ENCODE measurements at regions not wholly inside any gene's neighbourhood (a gene's known extent, or its start where the extent isn't known, plus 50 kb on each side); places are given as distances from the start of the nearest gene placed in this dataset.

GRCh38 chr4:119930546-119930945, 136.1 kb downstream of the MAD2L1 start:
- DNase-seq = no peak

DNA sequence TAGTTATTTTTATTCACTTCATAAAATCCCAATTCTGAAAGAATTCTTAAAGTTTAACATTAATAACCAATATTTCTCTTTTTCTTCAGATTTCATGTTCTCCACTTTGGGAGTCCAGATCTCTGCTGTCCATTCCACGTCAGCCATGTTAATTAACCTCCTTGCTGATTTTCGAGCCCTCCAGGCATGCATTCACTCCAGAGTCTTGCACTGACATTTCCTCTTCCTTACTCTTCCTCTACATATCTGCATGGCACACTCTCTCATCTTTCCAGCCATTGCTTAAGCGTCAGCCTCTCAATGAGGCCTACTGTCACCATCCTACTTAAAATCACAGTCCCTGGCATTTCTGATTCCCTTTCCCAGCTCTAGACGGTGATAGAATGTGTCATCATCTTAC, 144.8 kb downstream of the MAD2L1 start:
- DNase-seq = no peak

DNA sequence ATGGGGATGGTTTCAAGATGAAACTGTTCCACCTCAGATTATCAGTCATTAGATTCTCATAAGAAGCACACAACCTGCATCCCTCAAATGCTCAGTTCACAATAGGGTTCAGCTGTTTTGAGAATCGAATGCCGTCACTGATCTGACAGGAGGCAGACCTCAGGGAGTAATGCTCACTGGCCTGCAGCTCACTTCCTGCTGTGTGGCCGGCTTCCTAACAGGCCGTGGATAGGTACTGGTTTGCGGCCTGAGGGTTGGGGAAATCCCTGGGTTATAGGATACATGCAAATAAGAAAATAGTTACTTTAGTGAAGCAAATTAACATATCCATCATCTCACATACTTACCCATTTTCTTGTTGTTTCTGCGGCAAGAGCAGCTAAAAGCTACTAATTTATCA, 160.4 kb downstream of the MAD2L1 start:
- DNase-seq = no peak

DNA sequence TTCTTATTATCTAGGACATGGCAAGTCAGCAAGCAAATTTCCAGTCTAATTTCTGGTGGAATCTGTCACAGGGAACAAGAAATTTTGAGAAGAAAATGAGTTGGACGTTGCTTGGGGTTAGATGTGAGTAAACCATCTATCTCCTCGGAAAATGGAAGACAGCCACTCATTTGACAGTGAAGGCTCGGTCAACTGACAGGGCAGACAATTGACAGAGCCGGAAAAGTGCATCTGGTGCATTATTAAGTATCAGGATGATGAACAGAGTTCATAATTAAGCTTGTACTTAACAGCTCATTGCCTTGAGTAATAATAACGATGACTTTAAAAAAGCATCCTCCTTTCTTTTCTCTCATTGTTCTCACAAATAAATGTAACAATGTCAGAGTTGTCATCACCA, 168.4 kb downstream of the MAD2L1 start:
- no peak for DNase-seq

GRCh38 chr4:119897260-119897659, 169.4 kb downstream of the MAD2L1 start:
- no peak for DNase-seq

GRCh38 chr4:119894650-119895208, 171.9 kb downstream of the MAD2L1 start:
- DNase-seq = no peak

GRCh38 chr4:119873794-119874325, 192.8 kb downstream of the MAD2L1 start:
- DNase-seq = no peak

- no peak for DNase-seq
Observed at GRCh38 chr4:119873132-119873531, 193.5 kb downstream of the MAD2L1 start.

DNA sequence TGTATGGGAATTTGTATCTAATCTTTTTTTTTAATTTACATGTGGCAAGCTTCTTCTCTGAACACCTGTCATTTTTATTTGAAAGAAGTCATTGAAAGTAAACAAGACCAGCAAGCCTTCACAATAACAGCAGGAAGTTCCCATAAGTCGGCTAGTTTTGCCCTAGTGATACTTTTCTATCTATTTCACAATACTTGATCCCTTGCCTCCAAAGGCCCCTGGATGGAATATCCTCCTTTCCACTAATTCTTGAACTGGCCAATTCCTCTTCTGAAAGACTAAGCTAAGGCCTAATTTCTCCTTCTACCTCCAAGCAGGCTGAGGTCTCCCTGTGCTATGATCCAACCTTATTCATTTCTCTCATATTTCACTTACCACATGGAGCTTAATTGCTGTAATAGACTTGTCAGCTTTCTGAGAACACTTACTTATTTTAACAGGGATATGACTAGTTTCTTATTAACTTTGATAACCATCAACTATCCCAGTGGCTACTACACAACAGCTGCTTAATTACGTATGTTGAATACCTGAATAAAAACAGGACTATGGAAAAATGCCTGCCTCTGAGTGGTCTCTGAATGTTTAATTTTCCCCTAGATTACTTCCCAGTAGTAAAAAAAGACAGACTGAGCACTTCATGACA, 194.2 kb downstream of the MAD2L1 start:
- DNase-seq = no peak

DNA sequence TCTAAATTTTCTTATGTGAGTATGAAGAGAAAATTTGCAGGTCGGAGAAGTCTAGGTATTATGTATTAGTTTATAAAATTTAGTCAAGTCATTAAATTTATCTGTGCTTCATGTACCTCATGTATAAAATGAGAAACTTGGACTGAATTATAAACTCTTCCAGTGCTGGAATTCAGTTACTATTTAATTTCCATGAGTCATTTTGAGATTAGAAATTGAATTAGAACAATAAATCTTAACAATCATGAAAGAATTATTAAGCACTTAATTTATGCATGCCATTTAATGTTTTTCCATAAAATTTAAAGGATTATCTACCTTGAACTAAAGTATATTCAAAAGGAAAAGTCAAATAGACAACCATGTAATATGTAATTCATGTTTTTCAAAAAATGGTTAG, 195.8 kb downstream of the MAD2L1 start:
- DNase-seq = no peak

DNA sequence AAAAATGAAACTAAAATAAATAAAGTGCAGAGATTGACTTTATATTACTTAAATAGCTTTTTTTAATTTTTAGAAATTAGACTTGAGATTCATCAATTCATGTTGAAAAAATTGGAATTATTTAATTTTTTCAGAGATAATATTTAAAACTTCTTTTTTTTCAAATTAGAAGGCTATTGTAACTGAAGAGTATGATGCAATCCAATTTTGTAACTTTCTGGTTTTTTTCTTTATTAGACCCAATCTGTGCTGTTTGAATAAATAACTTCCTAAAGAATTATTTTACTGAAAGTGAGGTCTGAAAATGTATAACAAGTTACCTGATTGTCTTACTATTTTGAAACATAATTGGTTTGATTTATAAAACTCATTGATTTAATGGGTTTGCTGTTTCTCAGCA, 200.9 kb downstream of the MAD2L1 start:
- no peak for DNase-seq

- no peak for DNase-seq
Observed at GRCh38 chr4:119865389-119865788, 201.3 kb downstream of the MAD2L1 start.

DNA sequence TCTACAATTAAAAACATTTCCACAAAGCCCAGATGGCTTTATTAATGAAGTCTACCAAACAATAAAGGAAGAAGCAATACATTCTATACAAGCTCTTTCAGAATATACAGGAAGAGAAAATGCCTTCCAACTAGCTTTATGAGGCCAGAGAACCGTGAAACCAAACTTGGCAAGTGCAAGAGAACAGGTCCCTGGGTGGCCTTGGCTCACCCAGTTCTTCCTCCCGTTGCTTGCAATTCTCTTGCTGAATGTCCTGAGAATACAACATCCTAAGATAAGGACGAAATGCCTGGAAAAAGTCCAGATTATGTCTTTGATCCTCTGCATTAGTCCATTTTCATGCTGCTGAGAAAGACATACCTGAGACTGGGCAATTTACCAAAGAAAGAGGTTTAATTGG, 204.9 kb downstream of the MAD2L1 start:
- no peak for DNase-seq

DNA sequence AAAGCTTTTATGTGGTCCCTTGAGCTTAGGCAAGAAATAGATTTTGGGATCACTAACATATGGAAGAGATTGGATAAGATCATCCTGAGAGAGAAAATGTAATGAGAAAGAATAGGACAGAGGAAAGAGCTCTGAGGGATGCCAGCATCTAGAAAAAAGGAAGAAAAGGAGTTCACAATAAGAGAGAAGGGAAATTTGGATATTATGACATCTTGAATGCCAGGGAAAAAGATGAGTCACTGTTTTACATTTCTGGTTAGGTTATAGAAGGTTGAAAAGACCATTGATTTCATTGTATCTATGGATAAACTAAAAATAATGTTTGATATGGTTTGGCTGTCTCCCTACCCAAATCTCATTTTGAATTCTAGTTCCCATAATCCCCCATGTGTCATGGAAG, 208.5 kb downstream of the MAD2L1 start:
- DNase-seq = no peak

GRCh38 chr4:119854364-119854763, 212.3 kb downstream of the MAD2L1 start:
- DNase-seq = no peak

DNA sequence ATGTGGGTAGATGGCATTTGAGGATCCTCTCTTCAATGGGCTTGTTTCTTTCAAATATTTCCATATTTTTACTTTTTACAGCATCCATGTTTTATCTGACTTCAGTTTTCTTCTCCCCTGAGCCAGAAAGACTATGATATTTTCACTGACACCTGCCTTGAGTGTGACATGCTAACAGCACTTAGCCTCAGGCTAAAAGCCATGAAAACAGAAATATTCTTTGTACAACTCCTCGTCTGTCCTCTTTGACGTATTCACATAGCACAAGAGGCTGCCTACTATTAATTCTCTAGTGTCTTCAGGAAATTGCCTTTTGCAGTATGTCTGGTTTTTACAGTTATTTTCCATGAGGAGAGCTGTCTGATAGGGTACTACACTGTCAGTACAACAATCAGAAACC, 215.0 kb downstream of the MAD2L1 start:
- no peak for DNase-seq

DNA sequence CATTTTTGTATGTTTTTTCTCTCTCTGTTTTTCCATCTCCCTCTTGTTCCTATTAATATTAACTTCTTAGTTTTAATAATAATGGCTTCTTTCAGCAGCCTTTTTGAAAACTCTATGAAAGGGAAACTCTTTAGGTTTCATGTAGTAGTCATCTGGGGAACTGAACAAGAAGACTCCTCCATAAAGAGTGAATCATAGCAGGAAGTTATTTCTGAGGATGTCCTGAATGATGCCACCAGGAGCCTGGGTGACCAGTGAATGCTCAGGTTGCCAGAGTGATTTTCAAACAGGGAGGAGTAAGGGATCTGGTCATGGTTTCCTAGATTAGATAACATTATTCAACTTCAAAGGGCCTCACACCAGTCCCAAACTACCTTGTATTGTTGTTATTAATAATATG, 212.8 kb upstream of the PDE5A start:
- DNase-seq = no peak

GRCh38 chr4:119835613-119835910, 207.0 kb upstream of the PDE5A start:
- no peak for DNase-seq

GRCh38 chr4:119834906-119835612, 206.5 kb upstream of the PDE5A start:
- DNase-seq = no peak

- no peak for DNase-seq
Observed at GRCh38 chr4:119833611-119834010, 205.0 kb upstream of the PDE5A start.

- DNase-seq = no peak
Observed at GRCh38 chr4:119832776-119833175, 204.2 kb upstream of the PDE5A start.

GRCh38 chr4:119829326-119829725, 200.7 kb upstream of the PDE5A start:
- no peak for DNase-seq

GRCh38 chr4:119825696-119826095, 197.1 kb upstream of the PDE5A start:
- no peak for DNase-seq

GRCh38 chr4:119823891-119824290, 195.3 kb upstream of the PDE5A start:
- no peak for DNase-seq

All from dermis blood vessel endothelial cell (primary cell).